Globus pallidus (tissue), 1 donor: ENCODE measurements at regions not wholly inside any gene's neighbourhood (a gene's known extent, or its start where the extent isn't known, plus 50 kb on each side); places are given as distances from the start of the nearest gene placed in this dataset.
"Not testable (repeated sequence)": the region's sequence is repeated elsewhere in the genome, so short reads cannot be mapped to it uniquely, and the experiment has no call there.

Experiments
- DNase-seq: peaks from one replicate; pipeline ENCODE4 v3.0.0-alpha.2; 2015; ENCODE audit warnings: low spot score

DNA sequence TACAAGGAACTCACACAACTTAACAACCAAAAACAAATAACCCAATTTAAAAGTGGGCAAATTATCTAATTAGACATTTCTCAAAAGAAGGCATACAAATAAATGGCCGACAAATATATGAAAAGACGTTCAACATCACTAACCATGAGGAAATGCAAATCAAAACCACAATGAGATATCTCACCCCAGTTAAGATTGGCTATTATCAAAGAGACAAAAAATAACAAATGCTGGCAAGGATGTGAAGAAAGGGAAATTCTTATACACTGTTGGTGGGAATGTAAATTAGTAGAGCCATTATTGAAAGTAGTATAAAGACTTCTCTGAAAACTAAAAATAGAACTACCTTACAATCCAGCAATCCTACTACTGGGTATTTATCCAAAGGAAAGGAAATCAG is 96.7 kb upstream of the SIRPG start:
- DNase-seq, result no peak

DNA sequence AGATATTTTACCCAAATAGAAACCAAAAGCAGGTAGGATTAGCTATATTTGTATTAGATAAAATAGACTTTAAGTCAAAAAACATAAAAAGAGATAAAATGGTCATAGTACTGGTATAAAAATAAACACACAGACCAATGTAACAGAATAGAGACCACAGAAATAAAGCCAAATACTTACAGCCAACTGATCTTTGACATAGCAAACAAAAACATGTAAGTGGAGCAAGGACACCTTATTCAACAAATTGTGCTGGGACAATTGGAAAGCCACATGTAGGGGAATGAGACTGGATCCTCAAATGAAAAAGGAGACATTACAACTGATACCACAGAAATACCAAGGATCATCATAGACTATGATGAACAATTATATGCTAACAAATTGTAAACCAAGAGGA is 94.5 kb upstream of the SIRPG start:
- DNase-seq, result no peak

DNA sequence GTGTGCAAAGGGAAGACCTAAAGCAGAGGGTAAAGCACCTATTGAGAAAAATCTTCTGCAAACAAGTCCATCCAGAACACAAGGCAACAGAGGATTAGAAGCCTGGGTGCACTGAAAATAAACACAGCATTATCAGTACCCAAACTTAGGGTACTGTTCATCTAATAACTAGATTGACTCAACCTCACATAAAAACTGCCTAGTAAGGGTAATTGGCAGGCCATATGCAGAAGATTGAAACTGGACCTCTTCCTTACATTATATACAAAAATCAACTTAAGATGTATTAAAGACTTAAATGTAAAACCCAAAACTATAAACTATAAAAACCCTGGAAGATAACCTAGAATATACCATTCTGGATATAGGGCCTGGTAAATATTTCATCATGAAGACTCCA is 91.2 kb upstream of the SIRPG start:
- no peak for DNase-seq

DNA sequence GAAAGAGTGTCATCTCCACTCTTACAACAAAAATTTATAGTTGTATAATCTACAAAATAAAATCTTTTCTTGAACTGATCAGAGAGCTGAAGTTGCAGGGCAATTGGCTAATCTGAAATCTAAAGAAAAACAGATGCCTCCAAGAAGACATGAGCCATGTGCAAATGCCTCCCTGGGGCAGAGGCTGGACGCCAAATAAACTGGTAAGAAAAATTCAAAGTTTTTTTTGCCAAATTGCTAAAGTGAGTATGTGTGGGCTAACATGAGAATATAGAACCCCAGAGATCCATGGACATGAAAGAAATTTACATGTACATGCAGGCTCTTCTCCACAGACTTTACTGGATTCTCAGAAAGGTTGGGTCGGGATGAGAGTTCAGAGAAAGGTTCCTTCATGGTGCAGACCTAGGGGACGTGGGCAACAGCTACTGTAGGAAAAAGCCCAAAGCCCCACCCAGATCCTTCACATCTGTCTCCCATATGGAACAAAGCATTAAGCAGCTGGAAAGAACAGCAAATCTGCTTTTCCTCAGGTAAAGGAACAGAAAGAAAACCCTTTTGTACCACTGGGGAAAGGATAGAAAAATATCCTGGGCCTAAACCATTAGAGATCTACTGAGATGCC is 90.5 kb upstream of the SIRPG start:
- DNase-seq, result no peak

DNA sequence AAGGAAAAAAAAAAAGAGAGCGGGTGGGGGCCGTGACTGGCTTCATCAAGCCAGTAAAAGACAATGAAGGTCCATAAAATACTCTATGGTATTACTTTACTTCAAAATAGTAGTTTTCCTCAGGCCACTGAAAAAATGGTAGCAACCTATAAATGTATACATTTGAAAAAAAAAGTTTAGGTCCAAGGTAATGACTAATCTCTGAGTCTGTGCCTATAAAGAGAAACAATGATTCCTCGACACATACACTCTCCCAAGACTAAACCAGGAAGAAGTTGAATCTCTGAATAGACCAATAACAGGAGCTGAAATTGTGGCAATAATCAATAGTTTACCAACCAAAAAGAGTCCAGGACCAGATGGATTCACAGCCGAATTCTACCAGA is 84.5 kb upstream of the SIRPG start:
- DNase-seq, result not testable (repeated sequence)

DNA sequence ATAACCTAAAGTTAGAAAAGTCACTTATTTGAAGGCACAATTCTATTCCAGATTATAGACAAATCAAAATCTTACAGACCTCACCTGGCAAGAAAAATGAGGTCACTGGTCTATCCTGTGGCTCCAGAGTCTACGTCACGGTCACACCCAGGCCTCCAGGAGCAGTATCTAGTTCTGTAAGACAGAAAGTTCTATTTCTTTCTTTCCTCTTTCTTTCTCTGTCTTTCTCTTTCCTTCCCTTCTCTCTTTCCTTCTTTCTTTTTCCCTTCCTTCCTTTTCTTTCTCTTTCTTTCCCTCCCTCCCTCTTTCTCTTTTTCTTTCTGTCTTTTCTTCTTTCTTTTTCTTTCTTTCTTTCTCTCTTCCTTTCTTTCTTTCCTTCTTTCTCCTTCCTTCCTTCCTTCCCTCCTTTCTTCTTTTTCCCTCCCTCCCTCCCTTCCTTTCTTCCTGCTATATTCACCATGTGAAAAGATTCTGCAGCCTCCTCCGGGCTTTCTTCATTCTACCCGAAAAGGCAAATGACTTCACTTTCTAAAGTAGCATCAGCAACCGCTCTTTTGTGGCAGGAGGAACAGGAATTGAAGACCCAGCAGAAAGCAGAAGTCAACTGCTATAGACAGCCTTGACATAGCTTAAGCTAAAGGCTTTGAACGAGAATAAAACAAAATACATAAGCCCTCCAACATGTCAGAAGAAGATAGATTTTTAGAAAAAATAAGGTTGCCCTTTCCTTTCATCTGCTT is 83.9 kb upstream of the SIRPG start:
- no peak for DNase-seq

DNA sequence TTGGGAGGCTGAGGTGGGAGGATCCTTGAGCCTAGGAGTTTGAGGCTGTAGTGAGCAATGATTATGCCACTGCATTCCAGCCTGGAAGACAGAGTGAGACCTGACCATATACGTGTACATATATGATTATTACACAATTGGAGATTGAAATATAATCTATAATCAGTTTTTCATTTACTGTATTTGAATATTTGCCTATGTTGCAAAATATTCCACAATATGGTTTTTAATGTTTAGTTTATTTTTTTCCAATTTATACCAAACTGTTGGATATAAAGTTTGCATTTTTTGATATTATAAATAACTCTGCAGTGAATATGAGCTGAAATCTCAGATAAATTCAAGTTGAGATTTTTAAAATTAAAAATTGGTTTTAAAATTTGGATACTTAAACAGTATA is 79.6 kb upstream of the SIRPG start:
- no peak for DNase-seq

DNA sequence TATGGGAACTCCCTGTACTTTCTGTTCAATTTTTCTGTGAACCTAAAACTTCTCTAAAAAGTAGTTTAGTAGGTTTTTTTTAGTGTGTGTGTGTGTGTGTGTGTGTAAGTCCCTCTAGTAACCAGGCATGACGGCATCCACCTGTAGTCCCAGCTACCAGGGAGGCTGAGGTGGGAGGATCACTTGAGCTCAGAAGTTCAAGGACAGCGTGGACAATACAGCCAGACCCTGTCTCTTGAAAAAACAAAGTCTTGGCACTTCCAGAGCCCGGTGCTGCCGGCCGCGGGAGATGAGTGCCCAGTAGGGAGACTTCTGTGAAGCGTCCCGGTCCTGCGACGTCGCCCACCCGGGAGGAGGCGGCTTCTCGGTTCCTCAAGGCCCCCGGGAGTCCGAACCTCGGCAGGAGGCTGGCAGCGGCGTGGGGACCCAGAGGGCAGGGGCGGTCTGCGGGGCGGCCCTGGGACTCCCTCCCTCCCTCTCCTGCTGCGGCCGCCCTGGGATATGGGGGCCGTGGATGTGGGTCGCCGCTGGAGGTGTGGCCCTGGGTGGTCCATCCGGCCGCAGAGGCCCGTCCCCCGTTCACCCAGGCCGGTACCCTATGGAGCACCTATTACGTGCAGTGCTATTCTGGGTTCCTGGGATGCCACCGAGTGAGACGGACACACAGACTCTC is 78.0 kb upstream of the SIRPG start:
- no peak for DNase-seq

DNA sequence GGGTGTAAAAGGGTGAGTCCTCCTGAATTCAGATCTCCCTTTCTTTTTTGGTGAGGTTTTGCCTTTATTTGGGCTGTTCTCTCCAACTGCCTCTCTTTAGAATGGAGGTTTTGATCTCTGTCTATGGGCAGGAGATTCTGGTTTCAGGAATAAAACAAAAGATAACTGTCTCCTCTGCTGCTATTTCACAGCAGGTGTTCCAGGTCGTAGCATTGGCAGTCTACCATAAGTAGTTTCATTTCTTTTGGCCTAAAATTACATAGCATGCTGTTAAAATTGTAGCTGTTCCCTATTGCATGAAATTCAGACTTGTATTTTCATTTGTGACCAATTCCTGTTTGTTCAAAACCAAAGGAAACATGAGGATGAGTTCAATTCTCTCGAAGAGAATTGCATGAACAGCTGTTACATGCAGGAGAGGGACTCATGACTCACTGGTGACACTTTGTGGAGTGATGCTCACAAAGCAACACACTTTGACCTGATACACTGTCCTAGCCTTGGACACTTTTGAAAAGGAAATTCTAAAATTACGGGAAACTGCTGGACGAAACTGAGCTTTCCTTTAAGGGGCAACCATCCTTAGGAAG is 76.8 kb upstream of the SIRPG start:
- peak; percentile 60 for DNase-seq

DNA sequence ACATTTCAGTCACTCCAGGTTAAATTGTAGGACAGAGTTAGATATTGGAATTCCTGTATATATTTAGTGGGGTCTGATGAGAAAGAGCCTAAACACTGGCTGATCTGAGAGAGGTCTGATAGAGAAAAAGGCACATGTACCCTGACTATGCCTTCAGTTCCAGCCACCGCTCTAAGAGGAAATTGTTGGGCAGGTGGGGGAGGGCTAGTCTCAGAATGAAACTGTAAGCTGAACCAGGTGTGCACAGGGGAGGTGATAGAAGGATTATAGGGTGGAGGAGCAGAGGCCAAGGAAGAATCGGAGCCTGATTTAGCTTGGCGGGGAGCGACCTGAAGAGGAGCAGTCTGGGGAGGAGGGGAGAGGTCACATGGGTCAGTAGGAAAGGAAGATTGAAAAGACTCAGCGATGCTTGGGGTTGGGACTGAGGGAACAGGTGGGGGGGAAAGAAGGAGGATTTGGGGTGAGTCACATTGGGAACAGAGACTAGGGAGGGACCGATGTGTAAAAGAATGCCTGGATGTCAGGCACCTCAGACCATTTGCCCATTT is 74.3 kb upstream of the SIRPG start:
- DNase-seq, result not testable (repeated sequence)

DNA sequence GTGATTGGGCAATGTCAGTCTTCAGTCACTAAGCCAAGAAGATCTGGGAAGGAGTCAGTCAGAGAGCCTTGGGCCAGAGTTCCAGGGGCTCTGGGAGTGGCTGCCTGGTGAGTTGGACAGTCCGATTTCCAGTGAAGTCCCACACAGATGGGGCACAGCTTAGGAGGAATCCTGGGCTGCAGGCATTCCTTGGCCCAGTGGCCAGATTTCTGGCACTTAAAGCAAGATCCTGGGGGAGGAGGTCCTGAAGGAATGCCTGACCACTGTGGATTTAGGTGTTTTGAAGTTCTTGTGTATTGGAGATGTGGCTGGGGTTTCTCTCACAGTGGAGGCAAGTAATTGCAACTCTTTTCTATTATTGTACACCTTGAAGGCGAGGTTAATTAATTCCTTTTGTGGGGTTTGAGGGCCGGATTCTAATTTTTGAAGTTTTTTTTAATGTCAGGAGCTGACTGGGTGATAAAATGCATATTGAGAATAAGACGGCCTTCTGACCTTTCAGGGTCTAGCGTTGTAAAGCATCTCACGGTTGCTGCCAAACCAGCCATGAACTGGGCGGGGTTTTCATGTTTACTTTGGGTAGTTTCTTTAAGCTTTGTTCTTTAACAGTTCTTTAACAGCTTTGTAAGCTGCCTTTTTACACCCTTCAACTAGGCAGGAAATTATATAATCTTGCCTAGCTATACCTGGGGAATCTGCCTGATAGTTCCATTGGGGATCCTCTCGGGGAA is 73.6 kb upstream of the SIRPG start:
- not testable (repeated sequence) for DNase-seq

DNA sequence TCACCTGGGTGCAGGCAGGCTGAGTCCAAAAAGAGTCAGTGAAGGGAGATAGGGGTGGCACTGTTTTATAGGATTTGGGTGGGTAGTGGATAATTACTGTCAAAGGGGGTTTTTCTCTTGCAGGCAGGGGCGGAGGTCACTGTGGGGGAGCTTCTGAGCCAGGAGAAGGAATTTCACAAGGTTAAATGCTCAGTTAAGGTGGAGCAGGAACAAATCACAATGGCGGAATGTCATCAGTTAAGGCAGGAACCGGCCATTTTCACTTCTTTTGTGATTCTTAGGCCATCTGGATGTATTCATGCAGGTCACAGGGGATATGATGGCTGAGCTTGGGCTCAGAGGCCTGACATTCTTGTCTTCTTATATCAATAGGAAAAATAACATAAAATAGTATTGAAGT is 69.7 kb upstream of the SIRPG start:
- not testable (repeated sequence) for DNase-seq

DNA sequence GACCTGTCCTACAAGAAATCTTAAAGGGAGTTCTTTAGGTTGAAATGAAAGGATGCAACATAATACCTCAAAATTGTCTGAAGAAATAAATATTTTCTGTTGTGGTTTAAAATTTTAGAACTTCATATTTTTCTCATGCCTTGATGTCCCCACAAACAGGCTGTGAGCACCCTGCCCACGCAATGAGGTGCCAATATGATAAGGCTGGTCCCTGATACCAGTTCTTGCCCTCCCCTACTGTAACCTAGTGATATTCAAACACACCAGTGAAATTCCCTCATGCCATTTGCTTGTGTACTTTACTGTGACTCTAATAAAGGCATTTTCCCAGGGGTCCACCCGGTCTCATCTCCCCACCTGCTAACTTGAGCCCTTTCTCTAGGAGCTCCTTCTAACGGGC is 67.3 kb upstream of the SIRPG start:
- no peak for DNase-seq

DNA sequence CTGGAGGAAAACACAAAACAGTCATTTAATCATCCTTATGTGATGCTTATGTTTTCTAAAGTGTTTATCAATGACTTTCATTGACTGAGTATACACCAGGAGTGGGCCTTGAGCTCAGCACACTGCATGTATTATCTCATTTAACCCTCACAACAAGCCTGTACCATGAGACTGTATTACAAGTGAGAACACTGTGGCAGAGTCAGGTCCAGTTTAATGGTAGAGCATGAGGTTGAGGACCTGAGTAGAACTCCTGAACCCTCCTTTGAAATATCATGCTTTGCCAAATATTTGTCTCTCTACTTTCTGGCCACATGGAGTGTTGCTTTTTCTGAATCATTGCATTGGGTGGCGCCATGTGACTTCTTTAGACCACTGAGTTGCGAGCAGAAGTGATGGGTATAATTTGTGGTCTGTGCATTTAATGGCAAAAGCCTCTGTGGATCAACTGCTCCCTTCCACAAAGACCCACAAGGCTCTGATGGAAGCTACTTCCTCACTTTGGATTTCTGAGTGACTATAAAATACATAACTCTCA is 65.0 kb upstream of the SIRPG start:
- DNase-seq, result no peak

DNA sequence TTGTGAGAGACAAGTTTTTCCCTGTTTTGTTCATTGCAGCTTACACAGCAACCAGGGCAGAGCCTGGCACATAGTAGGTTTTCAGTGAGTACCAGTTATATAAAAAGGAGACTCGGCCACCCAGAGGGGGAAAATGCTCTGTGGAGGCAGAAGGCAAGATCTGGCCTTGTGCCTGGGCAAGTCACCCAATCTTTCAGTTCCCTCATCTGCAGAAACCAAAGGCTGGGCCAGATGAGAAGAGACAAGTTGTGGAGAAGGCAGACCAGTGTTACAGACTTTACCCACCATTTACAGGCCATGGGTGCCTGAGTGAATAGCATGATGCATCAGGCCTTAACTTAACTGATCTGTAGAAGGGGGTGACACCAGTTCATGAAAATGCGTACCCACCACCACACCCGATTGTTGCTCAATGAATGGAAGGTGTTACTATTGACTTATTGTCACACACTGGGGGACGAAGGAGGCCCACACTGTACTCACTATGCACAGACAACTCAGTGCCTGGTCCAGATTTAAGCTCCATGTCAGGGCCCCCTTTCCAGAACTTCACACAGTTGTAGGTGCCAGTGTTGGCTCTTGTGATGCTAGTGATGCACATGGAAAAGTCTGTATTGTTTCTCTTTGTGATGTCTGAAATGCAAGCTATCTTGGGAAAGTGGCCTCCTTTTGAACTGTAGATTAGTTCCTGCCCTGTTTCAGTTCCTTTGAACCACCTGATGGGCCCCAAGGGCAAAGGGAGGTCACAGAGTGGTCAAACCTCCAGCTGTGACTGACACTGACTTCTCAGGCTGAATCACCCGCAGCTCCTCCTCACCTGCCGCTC is 64.3 kb upstream of the SIRPG start:
- DNase-seq, result no peak

DNA sequence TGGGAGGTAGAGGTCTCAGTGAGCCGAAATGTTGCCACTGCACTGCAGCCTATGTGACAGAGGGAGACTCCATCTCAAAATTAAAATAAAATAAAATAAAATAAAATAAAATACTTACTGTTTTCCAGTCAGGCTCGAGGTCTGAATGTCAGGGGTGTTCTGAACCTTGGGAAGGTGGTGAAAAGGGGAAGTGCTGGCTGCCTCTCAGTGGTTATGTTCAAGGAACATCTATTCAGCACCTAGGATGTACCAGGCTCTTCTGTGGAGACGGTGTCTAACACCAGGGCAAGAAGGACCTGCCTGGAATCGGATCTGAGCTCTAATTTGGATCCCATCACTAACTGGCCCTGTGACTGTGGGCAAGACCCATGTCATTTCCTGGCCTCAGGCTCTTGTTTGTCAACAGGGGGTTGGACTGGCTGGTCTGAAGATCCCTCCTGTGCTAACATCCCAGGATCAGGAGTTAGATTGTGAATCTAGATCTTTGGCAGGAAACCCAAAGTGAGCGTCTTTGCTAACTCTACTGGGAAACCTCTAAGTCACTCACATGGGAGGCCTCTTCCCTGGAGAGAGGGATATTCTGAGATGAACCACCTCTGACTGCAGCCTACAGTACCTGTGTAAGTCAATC is 63.4 kb upstream of the SIRPG start:
- DNase-seq, result no peak

DNA sequence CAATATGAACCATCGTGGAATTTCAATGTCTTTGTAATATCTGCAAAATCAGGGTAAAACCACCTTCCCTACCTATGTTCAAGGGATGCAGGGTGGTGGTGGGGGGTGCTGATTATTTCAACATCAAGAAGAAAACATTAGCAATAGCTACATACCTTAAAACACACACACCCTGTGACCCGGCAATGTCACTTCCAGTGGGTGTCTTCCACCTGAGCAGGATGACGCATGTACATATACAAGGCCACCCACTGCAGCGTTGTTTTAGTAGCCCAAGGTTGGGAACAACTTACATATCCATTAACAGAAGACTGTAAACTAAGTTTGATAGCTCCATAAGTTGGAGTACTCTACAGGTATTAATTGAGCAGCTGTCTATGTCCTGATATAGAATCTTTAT is 62.6 kb upstream of the SIRPG start:
- DNase-seq, result no peak

DNA sequence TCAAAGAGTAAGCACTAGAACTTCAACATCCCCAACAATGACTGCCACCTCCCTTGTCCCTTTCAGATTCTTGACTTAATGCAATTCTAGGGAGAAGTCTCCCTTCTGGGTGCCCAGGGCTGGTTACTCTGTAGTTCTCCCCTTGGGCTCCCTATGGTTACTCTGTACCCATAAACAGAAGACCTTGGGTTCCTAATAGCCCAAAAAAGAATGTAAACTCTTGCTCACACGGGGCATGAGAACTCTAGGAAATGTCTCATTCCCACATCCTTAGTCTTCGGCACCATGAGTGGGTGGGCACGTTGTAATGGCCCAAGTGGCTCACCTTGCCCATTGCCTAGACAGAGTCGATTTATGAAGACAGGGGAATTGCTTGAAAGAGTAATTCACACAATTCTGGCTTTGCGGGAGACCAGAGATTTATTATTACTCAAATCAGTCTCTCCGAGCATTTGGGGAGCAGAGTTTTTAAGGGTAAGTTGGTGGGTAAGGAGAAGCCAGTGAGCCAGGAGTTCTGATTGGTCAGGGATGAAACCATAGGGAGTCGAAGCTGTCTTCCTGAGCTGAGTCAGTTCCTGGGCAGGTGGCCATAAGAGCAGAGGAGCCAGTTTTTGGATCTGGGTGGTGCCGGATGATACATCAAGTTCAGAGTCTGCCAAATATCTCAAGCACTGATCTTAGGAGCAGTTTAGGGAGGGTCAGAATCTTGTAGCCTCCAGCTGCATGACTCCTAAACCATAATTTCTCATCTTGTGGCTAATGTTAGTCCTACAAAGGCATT is 61.2 kb upstream of the SIRPG start:
- no peak for DNase-seq
